Right forelimb (tissue), 1 donor: ENCODE measurements at regions not wholly inside any gene's neighbourhood (a gene's known extent, or its start where the extent isn't known, plus 50 kb on each side); places are given as distances from the start of the nearest gene placed in this dataset.
"Not testable (repeated sequence)": the region's sequence is repeated elsewhere in the genome, so short reads cannot be mapped to it uniquely, and the experiment has no call there.

Source experiments
- DNase-seq: peaks from one replicate; pipeline ENCODE4 v3.0.0-alpha.2; 2018

- no peak for DNase-seq
These were observed 395.4 kb upstream of the RGS17 start for GRCh38 chr6:153526479-153526878.

- DNase-seq: no peak
These were observed 394.9 kb upstream of the RGS17 start for GRCh38 chr6:153525998-153526397.

GRCh38 chr6:153523390-153523789, 392.3 kb upstream of the RGS17 start:
- no peak for DNase-seq

GRCh38 chr6:153511896-153512496, 380.9 kb upstream of the RGS17 start:
- no peak for DNase-seq

GRCh38 chr6:153503810-153504209, 372.7 kb upstream of the RGS17 start:
- no peak for DNase-seq

- no peak for DNase-seq
These were observed 362.4 kb upstream of the RGS17 start for GRCh38 chr6:153493501-153493900.

GRCh38 chr6:153489479-153489878, 358.4 kb upstream of the RGS17 start:
- DNase-seq: no peak

- DNase-seq: no peak
These were observed 357.2 kb upstream of the RGS17 start for GRCh38 chr6:153488267-153488666.

- DNase-seq: no peak
These were observed 354.0 kb upstream of the RGS17 start for GRCh38 chr6:153485072-153485471.

- no peak for DNase-seq
These were observed 353.0 kb upstream of the RGS17 start for GRCh38 chr6:153484056-153484455.

GRCh38 chr6:153476243-153476642, 345.2 kb upstream of the RGS17 start:
- no peak for DNase-seq

- no peak for DNase-seq
These were observed 334.0 kb upstream of the RGS17 start for GRCh38 chr6:153465050-153465449.

GRCh38 chr6:153449279-153449678, 318.2 kb upstream of the RGS17 start:
- DNase-seq: no peak

- not testable (repeated sequence) for DNase-seq
These were observed 311.7 kb upstream of the RGS17 start for GRCh38 chr6:153442749-153443148.

- DNase-seq: no peak
These were observed 311.0 kb upstream of the RGS17 start for GRCh38 chr6:153442096-153442495.

- DNase-seq: no peak
These were observed 306.1 kb upstream of the RGS17 start for GRCh38 chr6:153437193-153437592.

- no peak for DNase-seq
These were observed 305.3 kb upstream of the RGS17 start for GRCh38 chr6:153436351-153436750.

- no peak for DNase-seq
These were observed 304.7 kb upstream of the RGS17 start for GRCh38 chr6:153435787-153436186.

GRCh38 chr6:153425536-153425935, 294.5 kb upstream of the RGS17 start:
- no peak for DNase-seq

GRCh38 chr6:153424719-153425400, 293.8 kb upstream of the RGS17 start:
- DNase-seq: no peak

GRCh38 chr6:153412519-153412918, 281.4 kb upstream of the RGS17 start:
- no peak for DNase-seq

- DNase-seq: no peak
These were observed 280.1 kb upstream of the RGS17 start for GRCh38 chr6:153411070-153411648.

- no peak for DNase-seq
These were observed 274.8 kb upstream of the RGS17 start for GRCh38 chr6:153405931-153406330.

- DNase-seq: no peak
These were observed 270.7 kb upstream of the RGS17 start for GRCh38 chr6:153401751-153402150.

- DNase-seq: no peak
These were observed 261.1 kb upstream of the RGS17 start for GRCh38 chr6:153392156-153392555.
